AG04450 (cell line): ENCODE measurements at regions not wholly inside any gene's neighbourhood (a gene's known extent, or its start where the extent isn't known, plus 50 kb on each side); places are given as distances from the start of the nearest gene placed in this dataset.

Source experiments
- CTCF ChIA-PET: fragments of 300-600, 350-600 bp; formaldehyde crosslinking; extraction: SDS; loops from one replicate; lab custom pipeline; 2022; ENCODE audit warnings: antibody characterized with exemption, inconsistent platforms; lab: Charles Lee
- POLR2A ChIA-PET: fragments of 350-600 bp; formaldehyde crosslinking; extraction: SDS; loops from one replicate; lab custom pipeline; 2021; ENCODE audit warnings: antibody characterized with exemption, inconsistent platforms; lab: Yijun Ruan, JAX
- DNase-seq: peaks from one replicate; pipeline ENCODE4 v3.0.0-alpha.2; 2011; ENCODE audit warnings: low read depth, low spot score
- H3K27ac ChIP-seq: one replicate; pipeline ENCODE4 v1.5.1; 2012; ENCODE audit warnings: low read depth, low read length, control low read depth
- H3K27me3 ChIP-seq: one replicate; pipeline ENCODE4 v1.6.0; 2012; ENCODE audit warnings: low read length; ENCODE audit not compliant: control insufficient read depth, insufficient read depth
- H3K4me3 ChIP-seq: 2 replicates; pipeline ENCODE4 v1.5.1; 2011; ENCODE audit warnings: mild to moderate bottlenecking, low read depth, low read length, control low read depth
- H3K9me3 ChIP-seq: 2 replicates; pipeline ENCODE4 v1.5.1; 2012; ENCODE audit warnings: low read length; ENCODE audit not compliant: control insufficient read depth, insufficient read depth
- CTCF ChIP-seq: IDR thresholded peaks from 2 replicates; pipeline ENCODE4 v1.5.1; 2011; ENCODE audit warnings: low read depth, low read length, control low read depth, inconsistent platforms

GRCh38 chr3:164208821-164209220 lies 869.5 kb downstream of the SI start:
- ChIA-PET POLR2A (no interaction called here), CTCF (no interaction called here)
- TF ChIP-seq CTCF: no peak
- H3K4me3 ChIP-seq: no peak overlapping the region
- no peaks in the 10 kb centered on the region for H3K27me3 ChIP-seq
- peaks cover 10% of the 10 kb centered on the region for H3K9me3 ChIP-seq
- no peak for DNase-seq
- H3K27ac ChIP-seq: no peak overlapping the region

- CTCF ChIA-PET: no interaction called here
- H3K27me3 ChIP-seq: no peaks in the 10 kb centered on the region
- H3K9me3 ChIP-seq: peaks cover 10% of the 10 kb centered on the region
- TF ChIP-seq CTCF: no peak
- POLR2A ChIA-PET: no interaction called here
- no peak for DNase-seq
- no peak overlapping the region for H3K27ac ChIP-seq
- no peak overlapping the region for H3K4me3 ChIP-seq
Measured at GRCh38 chr3:164208048-164208447, 870.2 kb downstream of the SI start.

GRCh38 chr3:164200053-164200823 lies 878.1 kb downstream of the SI start:
- no peak for TF ChIP-seq CTCF
- CTCF ChIA-PET: no interaction called here
- Histone ChIP-seq H3K9me3 (no peaks in the 10 kb centered on the region), H3K4me3 (no peak overlapping the region), H3K27ac (no peak overlapping the region), H3K27me3 (no peaks in the 10 kb centered on the region)
- POLR2A ChIA-PET: no interaction called here
- no peak for DNase-seq

- Histone ChIP-seq H3K27ac (no peak overlapping the region), H3K27me3 (no peaks in the 10 kb centered on the region), H3K4me3 (no peak overlapping the region), H3K9me3 (peaks cover 10% of the 10 kb centered on the region; the same call in 1 of the 2 replicates)
- ChIA-PET POLR2A (no interaction called here), CTCF (no interaction called here)
- no peak for TF ChIP-seq CTCF
- DNase-seq: no peak
Measured at GRCh38 chr3:164196477-164196876, 881.8 kb downstream of the SI start.

GRCh38 chr3:164194842-164195241 lies 883.5 kb downstream of the SI start:
- H3K9me3 ChIP-seq: peaks cover 10% of the 10 kb centered on the region; the same call in 1 of the 2 replicates
- ChIA-PET POLR2A (no interaction called here), CTCF (no interaction called here)
- no peak for DNase-seq
- no peaks in the 10 kb centered on the region for H3K27me3 ChIP-seq
- H3K4me3 ChIP-seq: no peak overlapping the region
- TF ChIP-seq CTCF: no peak
- H3K27ac ChIP-seq: no peak overlapping the region
